ENCODE measurements at regions not wholly inside any gene's neighbourhood (a gene's known extent, or its start where the extent isn't known, plus 50 kb on each side); places are given as distances from the start of the nearest gene placed in this dataset.

DNA sequence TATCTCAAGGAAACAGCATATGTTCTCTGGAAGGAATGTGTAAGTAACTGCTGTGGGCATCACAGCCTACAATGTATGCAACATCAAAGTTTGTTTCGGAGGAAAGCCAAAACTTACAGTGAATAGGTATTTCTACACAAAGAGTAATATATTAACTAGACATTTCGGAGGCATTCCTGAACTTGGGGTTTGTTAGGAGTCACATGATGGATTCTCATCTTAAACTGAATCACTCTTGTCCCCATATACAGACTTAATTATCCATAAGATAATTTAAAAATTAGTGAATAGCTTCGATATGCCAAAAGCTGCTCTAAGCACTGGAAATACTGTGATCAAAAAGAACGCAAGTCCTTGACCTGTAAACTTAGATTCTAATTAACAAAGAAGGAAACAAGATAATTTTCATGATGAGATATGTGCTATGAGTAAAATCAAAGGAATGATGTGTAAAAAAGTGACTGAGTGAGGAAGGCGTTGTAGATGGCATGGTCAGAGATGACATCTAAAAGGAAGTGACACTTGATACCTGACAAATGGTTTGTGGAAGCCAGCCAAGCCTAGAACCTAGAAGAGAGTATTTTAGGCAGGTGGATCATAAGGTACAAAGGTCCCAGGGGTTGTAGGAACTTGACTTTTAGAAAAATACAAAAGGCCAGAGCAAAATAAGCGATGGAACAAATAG is 273.1 kb downstream of the MRPL39 start:
- TF ChIP-seq, protein P1, sequence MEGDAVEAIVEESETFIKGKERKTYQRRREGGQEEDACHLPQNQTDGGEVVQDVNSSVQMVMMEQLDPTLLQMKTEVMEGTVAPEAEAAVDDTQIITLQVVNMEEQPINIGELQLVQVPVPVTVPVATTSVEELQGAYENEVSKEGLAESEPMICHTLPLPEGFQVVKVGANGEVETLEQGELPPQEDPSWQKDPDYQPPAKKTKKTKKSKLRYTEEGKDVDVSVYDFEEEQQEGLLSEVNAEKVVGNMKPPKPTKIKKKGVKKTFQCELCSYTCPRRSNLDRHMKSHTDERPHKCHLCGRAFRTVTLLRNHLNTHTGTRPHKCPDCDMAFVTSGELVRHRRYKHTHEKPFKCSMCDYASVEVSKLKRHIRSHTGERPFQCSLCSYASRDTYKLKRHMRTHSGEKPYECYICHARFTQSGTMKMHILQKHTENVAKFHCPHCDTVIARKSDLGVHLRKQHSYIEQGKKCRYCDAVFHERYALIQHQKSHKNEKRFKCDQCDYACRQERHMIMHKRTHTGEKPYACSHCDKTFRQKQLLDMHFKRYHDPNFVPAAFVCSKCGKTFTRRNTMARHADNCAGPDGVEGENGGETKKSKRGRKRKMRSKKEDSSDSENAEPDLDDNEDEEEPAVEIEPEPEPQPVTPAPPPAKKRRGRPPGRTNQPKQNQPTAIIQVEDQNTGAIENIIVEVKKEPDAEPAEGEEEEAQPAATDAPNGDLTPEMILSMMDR (IDR thresholded peaks at IDR 0.05), result no peak
- no peak for TF ChIP-seq POLR2A (IDR thresholded peaks at IDR 0.05)
